NT2/D1 (cell line): ENCODE measurements at regions not wholly inside any gene's neighbourhood (a gene's known extent, or its start where the extent isn't known, plus 50 kb on each side); places are given as distances from the start of the nearest gene placed in this dataset.

Experiments
- SUZ12 ChIP-seq: IDR thresholded peaks from 2 replicates; pipeline ENCODE4 v1.6.1; 2011; ENCODE audit not compliant: insufficient read length, insufficient read depth; ENCODE audit errors: extremely low read depth
- ZNF274 ChIP-seq: IDR thresholded peaks from 2 replicates; pipeline ENCODE4 v1.6.1; 2011; ENCODE audit warnings: mild to moderate bottlenecking, low read depth, low read length

- TF ChIP-seq SUZ12 (no peak), ZNF274 (no peak)
Measured at GRCh38 chrX:96449191-96449590, 235.5 kb upstream of the DIAPH2 start.
